HEK293 (cell line): ENCODE measurements at regions not wholly inside any gene's neighbourhood (a gene's known extent, or its start where the extent isn't known, plus 50 kb on each side); places are given as distances from the start of the nearest gene placed in this dataset.

Experiments
- CTCF ChIA-PET: fragments of 350-600 bp; formaldehyde crosslinking; extraction: SDS; loops from one replicate; lab custom pipeline; 2021; ENCODE audit warnings: antibody characterized with exemption; lab: Yijun Ruan, JAX
- POLR2A ChIA-PET: fragments of 300-600 bp; formaldehyde crosslinking; extraction: SDS; loops from one replicate; lab custom pipeline; 2020; ENCODE audit warnings: antibody characterized with exemption, inconsistent platforms; lab: Yijun Ruan, JAX
- H3K27ac ChIP-seq: fragments of 200-500 bp; sonication (Bioruptor generic); 2 replicates; pipeline ENCODE4 v1.5.1; 2014; ENCODE audit warnings: low read depth, low read length, control low read depth, inconsistent platforms; ENCODE audit errors: extremely low read depth
- H3K36me3 ChIP-seq, 2 experiments: fragments of 200-500 bp in 1 of 2; sonication (Bioruptor generic) in 1 of 2; 1 replicate in 1 of 2; 2 replicates in 1 of 2; pipeline ENCODE4 v1.5.1; 2014 to 2017; ENCODE audit warnings: inconsistent platforms in 2 of 2, low read length in 2 of 2; ENCODE audit not compliant: control insufficient read depth in 2 of 2, insufficient read depth in 1 of 2
- H3K4me1 ChIP-seq: fragments of 200-500 bp; sonication (Bioruptor generic); 2 replicates; pipeline ENCODE4 v1.5.1; 2014; ENCODE audit warnings: mild to moderate bottlenecking, low read length, inconsistent platforms; ENCODE audit not compliant: control insufficient read depth, insufficient read depth
- H3K4me3 ChIP-seq: 2 replicates; pipeline ENCODE4 v1.5.1; 2011; ENCODE audit warnings: low read depth, mild to moderate bottlenecking, control low read depth, low read length, moderate library complexity
- H3K9me3 ChIP-seq: fragments of 200-500 bp; sonication (Bioruptor generic); 2 replicates; pipeline ENCODE4 v1.5.1; 2014; ENCODE audit warnings: low read depth, low read length, inconsistent platforms; ENCODE audit not compliant: control insufficient read depth, insufficient read depth
- BCL11B ChIP-seq: fragments of 450-650 bp; formaldehyde crosslinking; IDR thresholded peaks from 2 replicates; pipeline ENCODE4 v1.5.1; 2016; ENCODE audit warnings: low read depth, missing biosample characterization, missing genetic modification characterization
- IKZF3 ChIP-seq: fragments of 450-650 bp; IDR thresholded peaks from 2 replicates; pipeline ENCODE4 v1.5.0; 2018; ENCODE audit warnings: missing biosample characterization, mild to moderate bottlenecking, missing genetic modification characterization, moderate library complexity
- SCRT2 ChIP-seq: fragments of 450-650 bp; formaldehyde crosslinking; IDR thresholded peaks from 2 replicates; pipeline ENCODE4 v1.5.1; 2016; ENCODE audit warnings: missing biosample characterization, missing genetic modification characterization
- SETDB1 ChIP-seq: IDR thresholded peaks from one replicate; pipeline ENCODE4 v1.6.1; 2017; ENCODE audit warnings: mild to moderate bottlenecking, low read length, moderate library complexity, mixed read lengths; ENCODE audit not compliant: insufficient read length
- SP2 ChIP-seq: fragments of 450-650 bp; formaldehyde crosslinking; IDR thresholded peaks from 2 replicates; pipeline ENCODE4 v1.5.1; 2016; ENCODE audit warnings: missing biosample characterization, missing genetic modification characterization
- ZEB2 ChIP-seq: fragments of 450-650 bp; formaldehyde crosslinking; IDR thresholded peaks from 2 replicates; pipeline ENCODE4 v1.5.1; 2016; ENCODE audit warnings: missing biosample characterization, missing genetic modification characterization
- ZNF157 ChIP-seq: fragments of 450-650 bp; formaldehyde crosslinking; IDR thresholded peaks from 2 replicates; pipeline ENCODE4 v1.5.1; 2016; ENCODE audit warnings: missing biosample characterization, missing genetic modification characterization
- ZNF175 ChIP-seq: fragments of 450-650 bp; formaldehyde crosslinking; IDR thresholded peaks from 2 replicates; pipeline ENCODE4 v1.5.1; 2016; ENCODE audit warnings: missing biosample characterization, missing genetic modification characterization
- ZNF221 ChIP-seq: fragments of 450-650 bp; formaldehyde crosslinking; IDR thresholded peaks from 2 replicates; pipeline ENCODE4 v1.5.1; 2017; ENCODE audit warnings: missing biosample characterization, missing genetic modification characterization, borderline replicate concordance
- ZNF239 ChIP-seq: fragments of 450-650 bp; formaldehyde crosslinking; IDR thresholded peaks from 2 replicates; pipeline ENCODE4 v1.5.1; 2016; ENCODE audit warnings: missing biosample characterization, missing genetic modification characterization
- ZNF416 ChIP-seq: fragments of 450-650 bp; formaldehyde crosslinking; IDR thresholded peaks from 2 replicates; pipeline ENCODE4 v1.5.1; 2016; ENCODE audit warnings: missing biosample characterization, missing genetic modification characterization
- ZNF561 ChIP-seq: fragments of 450-650 bp; IDR thresholded peaks from 2 replicates; pipeline ENCODE4 v1.5.1; 2018; ENCODE audit warnings: missing biosample characterization, missing genetic modification characterization, borderline replicate concordance
- ZNF645 ChIP-seq: fragments of 450-650 bp; formaldehyde crosslinking; IDR thresholded peaks from 2 replicates; pipeline ENCODE4; 2016; ENCODE audit warnings: missing biosample characterization, missing genetic modification characterization
- ZNF701 ChIP-seq: fragments of 450-650 bp; formaldehyde crosslinking; IDR thresholded peaks from 2 replicates; pipeline ENCODE4 v1.5.1; 2016; ENCODE audit warnings: missing biosample characterization, missing genetic modification characterization
- ZNF76 ChIP-seq: fragments of 450-650 bp; formaldehyde crosslinking; IDR thresholded peaks from 2 replicates; pipeline ENCODE4; 2016; ENCODE audit warnings: low read depth, missing biosample characterization, missing genetic modification characterization, borderline replicate concordance
- ZNF843 ChIP-seq: fragments of 450-650 bp; formaldehyde crosslinking; IDR thresholded peaks from 2 replicates; pipeline ENCODE4 v1.5.1; 2016; ENCODE audit warnings: missing biosample characterization, missing genetic modification characterization
- TF ChIP-seq, protein P1 (sequence below): fragments of 450-650 bp; formaldehyde crosslinking; IDR thresholded peaks from 2 replicates; pipeline ENCODE4 v1.5.0; 2017; ENCODE audit warnings: missing biosample characterization, missing genetic modification characterization, borderline replicate concordance
- TF ChIP-seq, protein P2 (sequence below): fragments of 450-650 bp; formaldehyde crosslinking; IDR thresholded peaks from 2 replicates; pipeline ENCODE4 v1.5.1; 2016; ENCODE audit warnings: missing biosample characterization, missing genetic modification characterization
- TF ChIP-seq, protein P3 (sequence below): fragments of 450-650 bp; formaldehyde crosslinking; IDR thresholded peaks from 2 replicates; pipeline ENCODE4 v1.5.1; 2016; ENCODE audit warnings: missing biosample characterization, missing genetic modification characterization

DNA sequence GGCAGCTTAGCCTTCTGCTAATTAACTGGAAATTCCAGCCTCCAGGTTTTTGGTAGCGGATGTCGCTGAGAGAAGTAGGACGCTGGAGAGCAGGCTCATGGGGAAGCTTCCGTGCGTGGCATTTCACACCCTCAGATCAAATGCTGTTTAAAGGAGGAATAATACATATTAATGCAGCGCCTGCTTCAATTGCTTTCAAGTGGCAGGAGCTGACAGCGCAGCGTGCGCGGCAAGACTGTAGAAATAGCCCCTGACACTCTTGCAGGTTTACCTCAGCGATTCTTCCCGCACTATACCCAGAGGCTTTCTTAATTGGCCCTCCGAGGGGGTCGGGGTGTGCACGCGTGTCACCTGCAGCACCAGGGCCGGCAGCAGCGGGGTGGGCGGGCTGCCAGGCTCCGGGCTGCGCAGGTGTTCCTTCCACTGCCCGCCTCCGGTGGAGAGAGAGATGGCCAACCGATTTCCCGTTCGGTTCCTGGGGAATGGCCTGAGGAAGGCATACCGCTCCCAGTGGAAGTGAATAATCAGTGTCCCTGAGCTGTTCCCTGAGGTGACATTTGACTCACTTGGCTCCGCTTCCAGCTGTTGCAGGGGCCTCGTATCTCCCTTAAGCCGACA lies 427.9 kb downstream of the KCTD16 start:
- Histone ChIP-seq H3K27ac (no peak overlapping the region), H3K36me3 (no peaks in the 10 kb centered on the region), H3K4me3 (no peak overlapping the region), H3K9me3 (no peaks in the 10 kb centered on the region), H3K4me1 (no peaks in the 10 kb centered on the region)
- CTCF ChIA-PET = interaction anchor here (0.6 kb wide), 1 partner anchor 209 kb away, joined by 4 read pairs; no protein-coding TSS in a partner anchor
- TF ChIP-seq, protein P1, sequence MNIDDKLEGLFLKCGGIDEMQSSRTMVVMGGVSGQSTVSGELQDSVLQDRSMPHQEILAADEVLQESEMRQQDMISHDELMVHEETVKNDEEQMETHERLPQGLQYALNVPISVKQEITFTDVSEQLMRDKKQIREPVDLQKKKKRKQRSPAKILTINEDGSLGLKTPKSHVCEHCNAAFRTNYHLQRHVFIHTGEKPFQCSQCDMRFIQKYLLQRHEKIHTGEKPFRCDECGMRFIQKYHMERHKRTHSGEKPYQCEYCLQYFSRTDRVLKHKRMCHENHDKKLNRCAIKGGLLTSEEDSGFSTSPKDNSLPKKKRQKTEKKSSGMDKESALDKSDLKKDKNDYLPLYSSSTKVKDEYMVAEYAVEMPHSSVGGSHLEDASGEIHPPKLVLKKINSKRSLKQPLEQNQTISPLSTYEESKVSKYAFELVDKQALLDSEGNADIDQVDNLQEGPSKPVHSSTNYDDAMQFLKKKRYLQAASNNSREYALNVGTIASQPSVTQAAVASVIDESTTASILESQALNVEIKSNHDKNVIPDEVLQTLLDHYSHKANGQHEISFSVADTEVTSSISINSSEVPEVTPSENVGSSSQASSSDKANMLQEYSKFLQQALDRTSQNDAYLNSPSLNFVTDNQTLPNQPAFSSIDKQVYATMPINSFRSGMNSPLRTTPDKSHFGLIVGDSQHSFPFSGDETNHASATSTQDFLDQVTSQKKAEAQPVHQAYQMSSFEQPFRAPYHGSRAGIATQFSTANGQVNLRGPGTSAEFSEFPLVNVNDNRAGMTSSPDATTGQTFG (tag by site-specific recombination) = no peak
- TF ChIP-seq, protein P2, sequence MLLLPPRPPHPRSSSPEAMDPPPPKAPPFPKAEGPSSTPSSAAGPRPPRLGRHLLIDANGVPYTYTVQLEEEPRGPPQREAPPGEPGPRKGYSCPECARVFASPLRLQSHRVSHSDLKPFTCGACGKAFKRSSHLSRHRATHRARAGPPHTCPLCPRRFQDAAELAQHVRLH (tag by site-specific recombination) = no peak
- TF ChIP-seq SP2 (tag by site-specific recombination) = no peak
- POLR2A ChIA-PET = no interaction called here

DNA sequence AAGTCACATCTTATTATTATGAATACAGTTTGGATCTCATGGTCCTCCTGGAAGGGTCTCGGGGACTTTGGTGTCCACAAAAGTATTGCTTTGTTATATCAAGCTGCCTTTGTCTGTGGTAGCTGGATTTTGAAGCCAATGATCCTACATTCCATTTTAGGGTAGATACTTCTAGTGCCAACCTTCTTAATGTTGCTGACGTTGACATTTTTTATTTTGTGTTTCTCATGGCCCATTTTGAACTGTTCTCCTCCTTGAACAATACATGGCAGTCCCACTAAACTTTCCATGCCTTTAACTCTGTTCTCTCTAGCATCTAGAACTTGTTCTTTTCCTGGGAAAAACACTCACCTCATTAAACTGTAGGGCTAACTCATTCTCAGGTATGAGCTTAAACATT lies 425.8 kb downstream of the KCTD16 start:
- TF ChIP-seq ZNF239 (tag by site-specific recombination) (no peak), ZNF221 (tag by site-specific recombination) (no peak), ZNF561 (no peak), ZNF645 (tag by site-specific recombination) (no peak), SETDB1 (no peak), ZNF76 (no peak), IKZF3 (tag by site-specific recombination) (no peak), BCL11B (no peak), ZNF157 (tag by site-specific recombination) (no peak), ZNF175 (tag by site-specific recombination) (no peak), ZNF701 (tag by site-specific recombination) (no peak), ZEB2 (no peak), ZNF416 (tag by site-specific recombination) (no peak), SCRT2 (no peak), ZNF843 (tag by site-specific recombination) (no peak)
- TF ChIP-seq, protein P3, sequence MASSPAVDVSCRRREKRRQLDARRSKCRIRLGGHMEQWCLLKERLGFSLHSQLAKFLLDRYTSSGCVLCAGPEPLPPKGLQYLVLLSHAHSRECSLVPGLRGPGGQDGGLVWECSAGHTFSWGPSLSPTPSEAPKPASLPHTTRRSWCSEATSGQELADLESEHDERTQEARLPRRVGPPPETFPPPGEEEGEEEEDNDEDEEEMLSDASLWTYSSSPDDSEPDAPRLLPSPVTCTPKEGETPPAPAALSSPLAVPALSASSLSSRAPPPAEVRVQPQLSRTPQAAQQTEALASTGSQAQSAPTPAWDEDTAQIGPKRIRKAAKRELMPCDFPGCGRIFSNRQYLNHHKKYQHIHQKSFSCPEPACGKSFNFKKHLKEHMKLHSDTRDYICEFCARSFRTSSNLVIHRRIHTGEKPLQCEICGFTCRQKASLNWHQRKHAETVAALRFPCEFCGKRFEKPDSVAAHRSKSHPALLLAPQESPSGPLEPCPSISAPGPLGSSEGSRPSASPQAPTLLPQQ = no peak
- TF ChIP-seq, all 188 proteins: peak for 0
- Histone ChIP-seq H3K36me3 (no peaks in the 10 kb centered on the region), H3K27ac (no peak overlapping the region), H3K4me3 (no peak overlapping the region), H3K9me3 (no peaks in the 10 kb centered on the region), H3K4me1 (no peaks in the 10 kb centered on the region)
- ChIA-PET POLR2A (no interaction called here), CTCF (no interaction called here)
